GM19238 (cell line): ENCODE measurements at regions not wholly inside any gene's neighbourhood (a gene's known extent, or its start where the extent isn't known, plus 50 kb on each side); places are given as distances from the start of the nearest gene placed in this dataset.

Experiments
- DNase-seq: peaks from one replicate; pipeline ENCODE4 v3.0.0; 2011; ENCODE audit warnings: low spot score; ENCODE audit not compliant: insufficient read length

GRCh38 chr14:52380294-52380693, 66.2 kb downstream of the PTGER2 start:
- DNase-seq: peak; percentile 21
